Left ventricle myocardium superior (tissue), 1 donor: ENCODE measurements at regions not wholly inside any gene's neighbourhood (a gene's known extent, or its start where the extent isn't known, plus 50 kb on each side); places are given as distances from the start of the nearest gene placed in this dataset.

Experiments used
- ATAC-seq: fragments of 200-7000 bp; cut with Tn5 transposase; one replicate; pipeline ENCODE4 v1.9.1; 2020; ENCODE audit warnings: mild to moderate bottlenecking, moderate library complexity
- DNase-seq: peaks from one replicate; pipeline ENCODE4 v3.0.0-alpha.2; 2020
- intact Hi-C: fragments of 100-400 bp; cut with micrococcal nuclease; formaldehyde crosslinking; loops from one replicate; pipeline ENCODE4 v1.11.0; 2022
- donor health status: DM: no; HTN: yes; CAD: no; lungs with severe emphysema.

DNA sequence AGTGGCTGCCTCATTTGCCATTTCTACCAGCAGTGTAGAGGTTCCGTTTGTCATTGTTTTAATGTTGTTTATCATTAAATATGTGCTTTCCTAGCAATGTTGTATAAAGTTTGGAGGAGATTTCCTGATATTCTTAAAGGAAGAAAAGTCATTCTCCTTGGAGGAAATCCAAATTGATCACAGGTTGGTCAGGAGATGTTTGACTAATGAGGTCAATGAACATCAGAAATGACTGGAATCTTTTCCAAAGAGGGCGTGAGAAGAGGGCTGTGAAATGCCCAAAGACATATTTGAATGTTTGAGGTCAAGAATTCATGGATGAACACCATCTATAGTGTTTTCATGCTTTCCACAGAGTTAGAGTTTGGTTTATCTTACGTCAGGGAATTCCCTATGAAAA, 471.3 kb downstream of the MAT2B start:
- DNase-seq = no peak
- no peak for ATAC-seq
- intact Hi-C loops = no loop called here

- intact Hi-C loops = no loop called here
- ATAC-seq (no peak), DNase-seq (no peak)
Observed at GRCh38 chr5:163978897-163979296, 473.5 kb downstream of the MAT2B start.

DNA sequence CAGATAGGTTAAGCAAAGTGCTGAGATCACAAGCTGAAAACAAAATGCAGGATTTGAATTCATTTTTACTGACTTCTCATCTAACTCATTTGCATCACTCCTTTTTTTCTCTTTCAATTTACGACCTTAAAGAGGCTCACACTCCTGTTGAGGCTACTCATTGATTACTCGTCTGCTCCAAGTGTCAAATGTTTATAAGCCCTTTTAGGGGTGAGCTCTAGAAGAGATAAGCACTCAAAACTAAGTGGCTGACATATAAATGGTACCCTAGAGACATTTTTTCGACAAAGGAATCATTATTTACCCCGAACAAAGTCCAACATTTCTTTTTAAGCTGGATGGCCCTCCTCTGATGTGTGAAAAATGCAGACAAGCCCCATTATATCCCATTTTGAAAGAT, 483.1 kb downstream of the MAT2B start:
- intact Hi-C loops = no loop called here
- DNase-seq (no peak), ATAC-seq (no peak)

GRCh38 chr5:163993126-163993525, 487.7 kb downstream of the MAT2B start:
- intact Hi-C loops = no loop called here
- DNase-seq (no peak), ATAC-seq (no peak)

GRCh38 chr5:163995206-163995605, 489.8 kb downstream of the MAT2B start:
- intact Hi-C loops = no loop called here
- no peak for ATAC-seq
- DNase-seq = no peak

- intact Hi-C loops = no loop called here
- ATAC-seq (no peak), DNase-seq (no peak)
Observed at GRCh38 chr5:163997965-163998364, 492.5 kb downstream of the MAT2B start.

DNA sequence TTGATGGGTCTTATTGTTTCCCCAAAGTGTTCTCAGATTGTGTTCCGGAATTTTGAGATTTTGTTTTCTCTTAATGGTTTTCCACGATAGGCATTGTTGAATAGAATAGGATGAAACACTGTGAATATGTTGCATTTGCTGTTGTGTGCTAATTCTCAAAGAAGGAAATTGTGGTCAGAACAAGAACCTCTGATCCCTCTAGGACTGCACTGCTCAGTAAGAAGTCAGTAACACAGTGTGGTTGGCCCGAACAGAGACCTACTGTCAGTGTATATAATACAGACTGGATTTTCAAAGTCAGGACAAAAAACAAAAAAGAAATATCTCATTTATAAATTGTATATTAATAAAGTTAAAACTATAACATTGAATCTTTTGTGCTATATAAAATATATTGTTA, 494.8 kb downstream of the MAT2B start:
- ATAC-seq = no peak
- intact Hi-C loops = no loop called here
- no peak for DNase-seq

- intact Hi-C loops = no loop called here
- no peak for ATAC-seq
- no peak for DNase-seq
Observed at GRCh38 chr5:164000819-164001218, 495.4 kb downstream of the MAT2B start.

DNA sequence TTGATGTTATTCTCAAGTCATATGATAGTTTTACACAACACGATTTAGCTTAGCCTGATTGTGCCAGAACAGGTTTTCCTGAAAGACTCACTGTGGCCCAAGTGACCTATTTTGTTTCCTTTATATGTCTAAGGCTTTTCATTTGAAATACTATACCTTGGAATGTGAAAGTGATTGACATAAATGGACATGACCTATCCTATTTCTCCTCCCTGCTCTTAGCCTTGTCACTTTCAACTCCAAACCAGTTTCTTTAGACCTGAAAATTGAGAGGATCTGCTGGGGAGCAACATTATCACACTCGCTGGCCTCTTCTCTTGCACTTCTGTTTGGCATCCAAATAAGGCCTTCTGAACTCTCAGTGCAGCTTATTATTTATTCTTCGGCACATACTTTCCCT, 496.8 kb downstream of the MAT2B start:
- ATAC-seq = no peak
- intact Hi-C loops = no loop called here
- no peak for DNase-seq

GRCh38 chr5:164002628-164003027, 497.2 kb downstream of the MAT2B start:
- intact Hi-C loops = no loop called here
- ATAC-seq (no peak), DNase-seq (no peak)

- intact Hi-C loops = no loop called here
- ATAC-seq (no peak), DNase-seq (no peak)
Observed at GRCh38 chr5:164005071-164005470, 499.7 kb downstream of the MAT2B start.

DNA sequence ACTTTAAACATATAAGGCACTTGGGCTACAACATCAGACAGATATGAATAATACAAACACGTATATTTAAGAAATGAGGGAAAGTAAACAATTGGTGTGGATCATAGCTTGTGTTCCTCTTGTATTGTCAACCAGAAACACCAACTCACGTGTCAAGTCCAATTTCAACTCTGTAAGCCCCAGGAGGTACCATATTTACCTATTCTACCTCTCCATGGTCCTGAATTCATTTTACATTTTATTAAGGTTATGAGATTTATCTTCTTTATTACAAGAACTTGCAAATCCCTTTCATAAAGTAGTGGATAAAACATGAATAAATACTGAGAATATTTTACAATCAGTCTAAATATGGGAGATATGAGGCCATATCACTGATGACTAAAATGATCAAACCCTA, 501.6 kb downstream of the MAT2B start:
- no peak for DNase-seq
- ATAC-seq = no peak
- intact Hi-C loops = no loop called here

DNA sequence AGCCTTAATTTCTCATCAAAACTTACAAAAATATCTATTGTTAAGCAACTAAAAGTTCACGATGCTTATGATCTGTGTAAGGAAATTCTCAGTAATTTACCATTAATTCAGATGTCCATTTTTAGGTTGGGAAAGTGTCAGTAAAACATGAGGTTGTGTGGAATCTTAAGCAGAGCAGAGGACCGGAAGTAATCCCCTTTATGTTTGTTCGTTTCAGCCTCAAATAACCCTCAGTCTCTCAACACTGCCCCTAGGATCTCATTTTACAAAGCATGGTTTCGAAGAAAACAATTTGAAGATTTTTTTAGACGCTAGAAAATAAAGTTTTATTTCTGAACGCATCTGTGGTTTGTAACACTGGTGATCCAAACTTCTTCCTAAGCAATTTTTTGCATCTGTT, 504.2 kb downstream of the MAT2B start:
- DNase-seq (no peak), ATAC-seq (no peak)
- intact Hi-C loops = no loop called here

DNA sequence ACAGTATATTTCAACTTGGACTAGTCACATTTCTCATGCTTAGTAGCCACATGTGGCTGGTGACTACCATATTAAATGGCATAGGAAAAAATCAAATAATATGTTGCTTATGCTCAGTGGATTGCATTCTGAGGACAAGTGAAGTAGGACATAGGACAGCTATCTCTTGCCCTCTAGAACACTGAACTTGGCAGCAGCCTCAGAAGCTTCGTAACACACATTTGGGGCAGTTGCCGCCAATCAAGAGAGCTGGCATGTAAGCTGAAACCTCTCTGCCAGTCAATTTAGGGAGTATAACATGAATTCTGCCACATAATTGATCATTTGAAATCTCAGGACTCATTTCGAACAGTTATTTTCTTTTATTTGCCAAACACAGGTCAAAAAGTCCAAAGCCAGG, 505.5 kb downstream of the MAT2B start:
- intact Hi-C loops = no loop called here
- ATAC-seq = no peak

GRCh38 chr5:164012371-164012770, 507.0 kb downstream of the MAT2B start:
- intact Hi-C loops = no loop called here
- ATAC-seq (no peak), DNase-seq (no peak)

More for the DNA sequence above, 505.5 kb downstream of the MAT2B start:
- DNase-seq = no peak

DNA sequence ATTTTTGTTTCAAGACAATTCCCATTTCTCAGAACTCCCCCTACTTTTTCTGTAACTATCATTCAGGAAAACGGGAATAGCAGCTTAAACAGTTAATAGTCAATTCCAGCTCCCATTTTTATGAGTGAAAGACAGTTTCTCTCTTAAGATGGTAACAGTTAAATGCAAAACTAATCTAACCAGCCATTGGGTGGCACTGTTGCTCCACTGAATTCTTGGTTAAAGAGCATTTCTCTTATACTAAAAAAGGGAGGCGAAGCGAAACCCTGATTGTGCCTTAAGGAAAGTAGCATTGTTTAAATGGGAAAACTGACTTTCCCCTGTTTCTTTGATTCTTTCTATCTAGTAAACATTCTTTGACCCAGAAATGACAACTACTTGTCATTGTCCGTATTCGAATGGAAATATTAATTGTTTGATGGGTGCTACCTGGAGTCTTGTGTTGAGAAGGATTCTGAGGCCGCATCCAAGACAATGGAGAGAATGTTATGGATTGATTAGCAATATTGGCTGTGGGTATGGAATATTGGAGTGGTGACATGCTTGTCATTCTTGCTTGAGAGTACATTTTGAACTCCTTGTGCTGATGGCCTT, 507.8 kb downstream of the MAT2B start:
- DNase-seq = no peak
- intact Hi-C loops = no loop called here
- ATAC-seq = no peak

GRCh38 chr5:164020116-164020515, 514.7 kb downstream of the MAT2B start:
- ATAC-seq (no peak), DNase-seq (no peak)
- intact Hi-C loops = no loop called here

DNA sequence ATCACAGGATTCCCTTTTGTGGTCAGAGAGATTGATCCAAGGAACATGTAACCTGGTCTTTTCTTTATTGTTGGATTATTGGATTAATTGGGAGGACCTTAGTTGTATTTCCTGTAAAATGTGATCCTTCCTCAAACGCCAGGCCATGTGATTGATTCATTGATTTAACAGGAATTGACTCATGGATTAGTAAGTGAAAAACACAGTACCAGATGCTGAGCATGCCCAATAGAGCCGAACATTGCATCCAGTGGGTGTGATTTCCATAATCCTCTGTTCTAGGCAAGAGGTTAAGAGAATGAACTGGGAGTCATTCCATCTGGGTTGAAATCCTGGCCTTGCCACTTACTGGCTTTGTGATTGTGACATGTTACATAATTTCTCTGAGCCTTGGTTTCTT, 522.3 kb downstream of the MAT2B start:
- no peak for ATAC-seq
- DNase-seq = no peak

DNA sequence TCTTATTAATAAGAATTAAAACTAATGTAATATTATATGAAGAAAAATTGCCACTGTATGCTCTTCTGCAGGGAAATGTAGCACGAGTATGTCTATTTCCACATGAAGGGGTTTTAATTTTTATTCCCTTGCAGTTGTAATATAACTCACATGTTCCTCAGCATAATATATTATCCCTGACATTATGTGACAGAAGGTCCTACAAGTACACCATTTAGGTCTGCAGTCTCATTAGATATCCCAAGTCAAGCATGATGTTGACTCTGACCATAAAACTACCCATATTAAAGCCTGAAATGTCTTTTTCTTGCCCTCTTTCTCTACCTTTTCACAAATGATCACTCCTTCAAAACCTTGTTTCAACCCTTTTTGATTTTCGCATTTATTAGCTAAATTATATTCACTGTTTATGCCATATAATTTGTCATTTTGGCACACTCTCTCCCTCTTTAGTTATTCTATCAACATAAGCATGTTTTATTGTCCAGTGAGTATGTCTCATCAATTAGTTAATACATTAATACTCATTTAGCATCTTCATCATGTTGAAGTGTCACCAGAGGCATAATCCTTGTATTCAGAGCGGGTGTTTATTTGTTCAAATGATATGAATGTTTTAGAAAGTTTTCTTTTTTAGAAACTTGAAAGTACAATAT, 532.8 kb downstream of the MAT2B start:
- DNase-seq = no peak
- intact Hi-C loops = no loop called here
- no peak for ATAC-seq

More for the DNA sequence above, 522.3 kb downstream of the MAT2B start:
- intact Hi-C loops = no loop called here

DNA sequence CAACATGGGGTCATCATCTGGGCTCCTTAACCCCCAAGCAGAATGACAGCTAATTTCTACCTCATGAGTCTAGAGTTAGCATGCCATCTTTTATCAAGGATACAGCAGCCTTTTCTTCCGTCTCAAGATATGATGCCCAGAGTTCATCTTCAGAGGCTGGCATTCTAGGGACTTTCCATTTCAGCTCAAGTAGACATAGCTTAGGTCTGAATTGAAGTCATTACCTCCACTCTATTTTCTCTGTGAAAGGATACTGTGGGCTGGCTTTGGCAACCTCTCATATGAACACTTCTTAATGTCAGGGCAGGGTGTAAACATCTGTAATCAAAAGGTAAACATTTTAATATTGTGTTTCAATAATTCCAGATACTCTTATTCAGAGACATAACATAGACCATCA, 535.7 kb downstream of the MAT2B start:
- DNase-seq (no peak), ATAC-seq (no peak)
- intact Hi-C loops = no loop called here

GRCh38 chr5:164048359-164048926, 543.0 kb downstream of the MAT2B start:
- intact Hi-C loops = no loop called here
- ATAC-seq (no peak), DNase-seq (no peak)
